ENCODE measurements at regions not wholly inside any gene's neighbourhood (a gene's known extent, or its start where the extent isn't known, plus 50 kb on each side); places are given as distances from the start of the nearest gene placed in this dataset.

GRCh38 chr5:12245429-12245828, 341.2 kb upstream of the CTNND2 start:
- no peak overlapping the region for H3K4me3 ChIP-seq
- H3K27ac ChIP-seq: no peak overlapping the region
- no peaks in the 10 kb centered on the region for H3K4me1 ChIP-seq
- no peaks in the 10 kb centered on the region for H3K36me3 ChIP-seq
- H3K9me3 ChIP-seq: no peaks in the 10 kb centered on the region
- H3K27me3 ChIP-seq: no peaks in the 10 kb centered on the region
- no peak for TF ChIP-seq POLR2A (IDR thresholded peaks at IDR 0.05)
- TF ChIP-seq CTCF (IDR thresholded peaks at IDR 0.05): no peak
- no peak for DNase-seq

- TF ChIP-seq CTCF (IDR thresholded peaks at IDR 0.05) (no peak), POLR2A (IDR thresholded peaks at IDR 0.05) (no peak)
- H3K9me3 ChIP-seq: no peaks in the 10 kb centered on the region
- no peaks in the 10 kb centered on the region for H3K36me3 ChIP-seq
- H3K4me3 ChIP-seq: no peak overlapping the region
- H3K4me1 ChIP-seq: no peaks in the 10 kb centered on the region
- DNase-seq: no peak
- H3K27ac ChIP-seq: no peak overlapping the region
- H3K27me3 ChIP-seq: no peaks in the 10 kb centered on the region
Observed at GRCh38 chr5:12242950-12243888, 339.0 kb upstream of the CTNND2 start.

- Histone ChIP-seq H3K27me3 (no peaks in the 10 kb centered on the region), H3K36me3 (no peaks in the 10 kb centered on the region)
- TF ChIP-seq POLR2A (IDR thresholded peaks at IDR 0.05) (no peak), CTCF (IDR thresholded peaks at IDR 0.05) (no peak)
Observed at GRCh38 chr5:12237837-12238575, 333.8 kb upstream of the CTNND2 start.

GRCh38 chr5:12230659-12231058, 326.4 kb upstream of the CTNND2 start:
- DNase-seq: no peak
- no peaks in the 10 kb centered on the region for H3K4me1 ChIP-seq
- no peaks in the 10 kb centered on the region for H3K9me3 ChIP-seq
- H3K36me3 ChIP-seq: no peaks in the 10 kb centered on the region
- TF ChIP-seq POLR2A (IDR thresholded peaks at IDR 0.05): no peak
- no peak for TF ChIP-seq CTCF (IDR thresholded peaks at IDR 0.05)
- H3K27ac ChIP-seq: no peak overlapping the region
- no peaks in the 10 kb centered on the region for H3K27me3 ChIP-seq
- no peak overlapping the region for H3K4me3 ChIP-seq

More at GRCh38 chr5:12237837-12238575, 333.8 kb upstream of the CTNND2 start:
- Histone ChIP-seq H3K4me3 (no peak overlapping the region), H3K4me1 (no peaks in the 10 kb centered on the region), H3K9me3 (no peaks in the 10 kb centered on the region), H3K27ac (no peak overlapping the region)
- no peak for DNase-seq

GRCh38 chr5:12217039-12217438, 312.8 kb upstream of the CTNND2 start:
- no peak overlapping the region for H3K4me3 ChIP-seq
- TF ChIP-seq POLR2A (IDR thresholded peaks at IDR 0.05): no peak
- no peak for TF ChIP-seq CTCF (IDR thresholded peaks at IDR 0.05)
- no peaks in the 10 kb centered on the region for H3K27me3 ChIP-seq
- no peak for DNase-seq
- no peak overlapping the region for H3K27ac ChIP-seq
- no peaks in the 10 kb centered on the region for H3K9me3 ChIP-seq
- no peaks in the 10 kb centered on the region for H3K36me3 ChIP-seq
- H3K4me1 ChIP-seq: no peaks in the 10 kb centered on the region

Measured in Peyer's patch (tissue), 4 donors.